Activated CD8-positive, alpha-beta memory T cell treated with anti-CD3 and anti-CD28 coated beads for 1 hour (primary cell): ENCODE measurements at regions not wholly inside any gene's neighbourhood (a gene's known extent, or its start where the extent isn't known, plus 50 kb on each side); places are given as distances from the start of the nearest gene placed in this dataset.
"Not testable (repeated sequence)": the region's sequence is repeated elsewhere in the genome, so short reads cannot be mapped to it uniquely, and the experiment has no call there.

Experiments
- DNase-seq, 2 donors: peaks; one replicate each; pipeline ENCODE4 v3.0.0-alpha.2; 2020; ENCODE audit warnings: low read depth in 1 of 2; ENCODE audit errors: extremely low read depth in 1 of 2

- not testable (repeated sequence) for DNase-seq
Observed at GRCh38 chr4:102397056-102397455, 51.8 kb upstream of the SLC39A8 start.

- no peak for DNase-seq
Observed at GRCh38 chr4:102399021-102399420, 53.7 kb upstream of the SLC39A8 start.

- no peak for DNase-seq
Observed at GRCh38 chr4:102400898-102401297, 55.6 kb upstream of the SLC39A8 start.

- no peak for DNase-seq
Observed at GRCh38 chr4:102402223-102402622, 56.9 kb upstream of the SLC39A8 start.

GRCh38 chr4:102403116-102403515, 57.8 kb upstream of the SLC39A8 start:
- no peak for DNase-seq

GRCh38 chr4:102404431-102404969, 59.2 kb upstream of the SLC39A8 start:
- DNase-seq = no peak

- no peak for DNase-seq
Observed at GRCh38 chr4:102405821-102406401, 60.6 kb upstream of the SLC39A8 start.

- DNase-seq = not testable (repeated sequence)
Observed at GRCh38 chr4:102410884-102411283, 65.6 kb upstream of the SLC39A8 start.

- no peak for DNase-seq
Observed at GRCh38 chr4:102411408-102411807, 66.1 kb upstream of the SLC39A8 start.

GRCh38 chr4:102416765-102417164, 71.5 kb upstream of the SLC39A8 start:
- no peak for DNase-seq

- DNase-seq = no peak
Observed at GRCh38 chr4:102420563-102421398, 75.5 kb upstream of the SLC39A8 start.

GRCh38 chr4:102422843-102423242, 77.6 kb upstream of the SLC39A8 start:
- DNase-seq = no peak

- no peak for DNase-seq
Observed at GRCh38 chr4:102423375-102423774, 77.8 kb upstream of the NFKB1 start.

GRCh38 chr4:102427371-102427998, 73.7 kb upstream of the NFKB1 start:
- no peak for DNase-seq

- no peak for DNase-seq
Observed at GRCh38 chr4:102428122-102428521, 73.0 kb upstream of the NFKB1 start.

- no peak for DNase-seq
Observed at GRCh38 chr4:102429553-102429952, 71.6 kb upstream of the NFKB1 start.

GRCh38 chr4:102430461-102430910, 70.7 kb upstream of the NFKB1 start:
- DNase-seq = no peak

- DNase-seq = no peak
Observed at GRCh38 chr4:102431608-102431961, 69.6 kb upstream of the NFKB1 start.

- no peak for DNase-seq
Observed at GRCh38 chr4:102437111-102437510, 64.0 kb upstream of the NFKB1 start.

- no peak for DNase-seq
Observed at GRCh38 chr4:102438396-102439235, 62.5 kb upstream of the NFKB1 start.

GRCh38 chr4:102439236-102439614, 61.9 kb upstream of the NFKB1 start:
- DNase-seq = no peak
